H9 (cell line): ENCODE measurements at regions not wholly inside any gene's neighbourhood (a gene's known extent, or its start where the extent isn't known, plus 50 kb on each side); places are given as distances from the start of the nearest gene placed in this dataset.

Experiments used
- DNase-seq: peaks from one replicate; pipeline ENCODE4 v3.0.0-alpha.2; 2017
- H2AFZ ChIP-seq: one replicate; pipeline ENCODE4 v1.6.1; 2013; ENCODE audit warnings: mild to moderate bottlenecking, low read length, control low read depth, moderate library complexity
- H2AK5ac ChIP-seq: 2 replicates; pipeline ENCODE4 v1.6.1; 2013; ENCODE audit warnings: low read length, control low read depth, mixed read lengths; ENCODE audit not compliant: insufficient read length
- H2BK120ac ChIP-seq: one replicate; pipeline ENCODE4 v1.6.1; 2013; ENCODE audit warnings: low read depth, mild to moderate bottlenecking, low read length, control low read depth, inconsistent platforms; ENCODE audit not compliant: poor library complexity, severe bottlenecking
- H2BK12ac ChIP-seq: 2 replicates; pipeline ENCODE4 v1.6.1; 2013; ENCODE audit warnings: low read length, control low read depth, mixed read lengths, low read depth; ENCODE audit not compliant: insufficient read length
- H2BK15ac ChIP-seq: 2 replicates; pipeline ENCODE4 v1.6.1; 2013; ENCODE audit warnings: low read depth, low read length, control low read depth
- H2BK20ac ChIP-seq: one replicate; pipeline ENCODE4 v1.6.1; 2013; ENCODE audit warnings: low read depth, mild to moderate bottlenecking, low read length, control low read depth, inconsistent platforms; ENCODE audit not compliant: poor library complexity, severe bottlenecking
- H2BK5ac ChIP-seq: 2 replicates; pipeline ENCODE4 v1.6.1; 2013; ENCODE audit warnings: low read length, control low read depth, mixed read lengths; ENCODE audit not compliant: insufficient read length
- H3K14ac ChIP-seq: 2 replicates; pipeline ENCODE4 v1.6.1; 2013; ENCODE audit warnings: low read length, control low read depth; ENCODE audit not compliant: insufficient read depth
- H3K18ac ChIP-seq: 2 replicates; pipeline ENCODE4 v1.6.1; 2013; ENCODE audit warnings: low read depth, mild to moderate bottlenecking, mixed read lengths, low read length, control low read depth; ENCODE audit not compliant: insufficient read length
- H3K23ac ChIP-seq: 2 replicates; pipeline ENCODE4 v1.6.1; 2013; ENCODE audit warnings: low read length, control low read depth, mixed read lengths, low read depth; ENCODE audit not compliant: insufficient read length
- H3K23me2 ChIP-seq: 2 replicates; pipeline ENCODE4 v1.6.1; 2013; ENCODE audit warnings: low read depth, mild to moderate bottlenecking, mixed read lengths, low read length, control low read depth; ENCODE audit not compliant: insufficient read length, poor library complexity, severe bottlenecking
- H3K27ac ChIP-seq: 2 replicates; pipeline ENCODE4 v1.5.1; 2013; ENCODE audit warnings: low read length, control low read depth, mixed read lengths, low read depth; ENCODE audit not compliant: insufficient read length
- H3K27me3 ChIP-seq: 2 replicates; pipeline ENCODE4 v1.6.1; 2013; ENCODE audit warnings: low read length, control low read depth, inconsistent platforms; ENCODE audit not compliant: insufficient read depth
- H3K4ac ChIP-seq: 2 replicates; pipeline ENCODE4 v1.6.1; 2013; ENCODE audit warnings: low read depth, mild to moderate bottlenecking, control low read depth, inconsistent platforms, low read length, moderate library complexity
- H3K4me1 ChIP-seq: 2 replicates; pipeline ENCODE4 v1.6.1; 2013; ENCODE audit warnings: low read length, control low read depth, inconsistent platforms; ENCODE audit not compliant: insufficient read depth
- H3K4me2 ChIP-seq: 2 replicates; pipeline ENCODE4 v1.6.1; 2013; ENCODE audit warnings: low read length, control low read depth, mixed read lengths; ENCODE audit not compliant: insufficient read length, insufficient read depth
- H3K56ac ChIP-seq: 2 replicates; pipeline ENCODE4 v1.6.1; 2013; ENCODE audit warnings: low read depth, mild to moderate bottlenecking, mixed read lengths, low read length, control low read depth; ENCODE audit not compliant: insufficient read length
- H3K79me1 ChIP-seq: 2 replicates; pipeline ENCODE4 v1.6.1; 2013; ENCODE audit warnings: low read depth, mild to moderate bottlenecking, moderate library complexity, low read length, control low read depth, inconsistent platforms; ENCODE audit not compliant: insufficient read depth, poor library complexity, severe bottlenecking
- H3K79me2 ChIP-seq: 2 replicates; pipeline ENCODE4 v1.6.1; 2013; ENCODE audit warnings: low read length, control low read depth, inconsistent platforms; ENCODE audit not compliant: insufficient read depth
- H3K9ac ChIP-seq: 2 replicates; pipeline ENCODE4 v1.6.1; 2013; ENCODE audit warnings: low read length, control low read depth, mixed read lengths; ENCODE audit not compliant: insufficient read length; ENCODE audit errors: extremely low read depth
- H3K9me3 ChIP-seq: one replicate; pipeline ENCODE4 v1.6.1; 2013; ENCODE audit warnings: low read depth, low read length, inconsistent platforms; ENCODE audit not compliant: control insufficient read depth
- H3T11ph ChIP-seq: one replicate; pipeline ENCODE4 v1.6.1; 2013; ENCODE audit warnings: mild to moderate bottlenecking, low read length, control low read depth, inconsistent platforms
- H4K20me1 ChIP-seq: one replicate; pipeline ENCODE4 v1.6.1; 2013; ENCODE audit not compliant: control insufficient read depth, insufficient read length, insufficient read depth
- H4K5ac ChIP-seq: 2 replicates; pipeline ENCODE4 v1.6.1; 2013; ENCODE audit warnings: low read depth, mild to moderate bottlenecking, mixed read lengths, low read length, control low read depth; ENCODE audit not compliant: insufficient read length
- H4K8ac ChIP-seq: replicated peaks from 2 replicates; pipeline ENCODE4 v1.6.1; 2013; ENCODE audit warnings: low read length, control low read depth, mixed read lengths, low read depth; ENCODE audit not compliant: insufficient read length
- H4K91ac ChIP-seq: 2 replicates; pipeline ENCODE4 v1.6.1; 2013; ENCODE audit warnings: low read depth, mild to moderate bottlenecking, moderate library complexity, mixed read lengths, low read length, control low read depth; ENCODE audit not compliant: insufficient read length
- H3K27ac Mint-ChIP-seq, 3 experiments: 2 replicates in 2 of 3; 3 replicates in 1 of 3; pipeline ENCODE4 v1.8.0; 2020 to 2021; ENCODE audit warnings: mixed read lengths in 3 of 3, mild to moderate bottlenecking in 1 of 3, moderate library complexity in 1 of 3
- H3K27me3 Mint-ChIP-seq: 2 replicates; pipeline ENCODE4 v1.8.0; 2021; ENCODE audit warnings: low read depth, mild to moderate bottlenecking, moderate library complexity, mixed read lengths
- H3K36me3 Mint-ChIP-seq, 3 experiments: 2 replicates in 2 of 3; 3 replicates in 1 of 3; pipeline ENCODE4 v1.8.0; 2020 to 2021; ENCODE audit warnings: low read depth in 3 of 3, mixed read lengths in 3 of 3; ENCODE audit not compliant: insufficient read depth in 1 of 3
- H3K4me1 Mint-ChIP-seq, 2 experiments: 2 replicates each; pipeline ENCODE4 v1.8.0; 2020; ENCODE audit warnings: mixed read lengths in 2 of 2
- H3K4me3 Mint-ChIP-seq, 2 experiments: 2 replicates in 1 of 2; 3 replicates in 1 of 2; pipeline ENCODE4 v1.8.0; 2020 to 2021; ENCODE audit warnings: mild to moderate bottlenecking in 2 of 2, mixed read lengths in 2 of 2, moderate library complexity in 1 of 2
- H3K9me3 Mint-ChIP-seq, 2 experiments: 2 replicates in 1 of 2; 3 replicates in 1 of 2; pipeline ENCODE4 v1.8.0; 2020; ENCODE audit warnings: mild to moderate bottlenecking in 2 of 2, mixed read lengths in 2 of 2, moderate library complexity in 1 of 2
- WGBS: extraction: QIAGEN DNeasy Blood & Tissue Kit; methylation state at CpG from one replicate; pipeline ENCODE4 v1.1.7; 2013; ENCODE audit warnings: missing lambda C conversion rate, low lambda C conversion rate, mixed read lengths; ENCODE audit not compliant: insufficient read length; ENCODE audit errors: extremely low coverage; 5-methylcytosine and 5-hydroxymethylcytosine counted together
- TF ChIP-seq, protein P1 (sequence below): fragments of 200-600 bp; sonication (generic); conservative IDR thresholded peaks from 3 replicates; pipeline ENCODE4 v1.8.0; 2021; ENCODE audit warnings: antibody characterized with exemption, mild to moderate bottlenecking

DNA sequence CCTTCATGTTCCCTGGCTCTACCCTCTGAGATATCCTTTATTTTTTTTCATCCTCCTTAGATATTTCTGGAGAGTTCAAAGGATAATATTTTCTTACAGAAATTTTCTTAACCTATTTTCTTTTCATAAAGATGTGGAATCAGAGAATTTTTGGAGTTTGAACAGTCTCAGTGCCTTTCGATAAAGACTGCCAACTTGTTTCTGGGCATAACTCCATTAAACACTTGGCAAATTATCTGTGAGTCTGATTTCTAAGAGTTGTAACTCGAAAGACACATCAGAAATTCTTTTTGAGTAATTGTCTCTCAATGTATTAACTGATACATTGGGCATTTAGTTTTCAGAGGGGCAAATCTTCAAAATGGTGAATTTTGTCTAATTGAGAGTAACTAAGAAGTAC lies 1255.6 kb downstream of the NCAM2 start:
- TF ChIP-seq, protein P1, sequence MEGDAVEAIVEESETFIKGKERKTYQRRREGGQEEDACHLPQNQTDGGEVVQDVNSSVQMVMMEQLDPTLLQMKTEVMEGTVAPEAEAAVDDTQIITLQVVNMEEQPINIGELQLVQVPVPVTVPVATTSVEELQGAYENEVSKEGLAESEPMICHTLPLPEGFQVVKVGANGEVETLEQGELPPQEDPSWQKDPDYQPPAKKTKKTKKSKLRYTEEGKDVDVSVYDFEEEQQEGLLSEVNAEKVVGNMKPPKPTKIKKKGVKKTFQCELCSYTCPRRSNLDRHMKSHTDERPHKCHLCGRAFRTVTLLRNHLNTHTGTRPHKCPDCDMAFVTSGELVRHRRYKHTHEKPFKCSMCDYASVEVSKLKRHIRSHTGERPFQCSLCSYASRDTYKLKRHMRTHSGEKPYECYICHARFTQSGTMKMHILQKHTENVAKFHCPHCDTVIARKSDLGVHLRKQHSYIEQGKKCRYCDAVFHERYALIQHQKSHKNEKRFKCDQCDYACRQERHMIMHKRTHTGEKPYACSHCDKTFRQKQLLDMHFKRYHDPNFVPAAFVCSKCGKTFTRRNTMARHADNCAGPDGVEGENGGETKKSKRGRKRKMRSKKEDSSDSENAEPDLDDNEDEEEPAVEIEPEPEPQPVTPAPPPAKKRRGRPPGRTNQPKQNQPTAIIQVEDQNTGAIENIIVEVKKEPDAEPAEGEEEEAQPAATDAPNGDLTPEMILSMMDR = no peak
- Histone ChIP-seq H3K23ac (no peak overlapping the region), H4K5ac (no peak overlapping the region), H2BK20ac (no peak overlapping the region), H3T11ph (no peak overlapping the region), H3K79me1 (no peaks in the 10 kb centered on the region), H2AK5ac (no peak overlapping the region), H3K9me3 (no peaks in the 10 kb centered on the region), H3K18ac (no peak overlapping the region), H3K23me2 (no peaks in the 10 kb centered on the region), H2BK12ac (no peak overlapping the region), H2BK120ac (no peak overlapping the region), H2BK5ac (no peak overlapping the region), H3K27me3 (no peaks in the 10 kb centered on the region), H4K20me1 (no peaks in the 10 kb centered on the region), H3K4me2 (no peak overlapping the region), H3K27ac (no peak overlapping the region), H3K56ac (no peak overlapping the region), H3K4me1 (no peaks in the 10 kb centered on the region), H4K91ac (no peak overlapping the region), H2BK15ac (no peak overlapping the region), H4K8ac (no peak overlapping the region), H2AFZ (no peak overlapping the region), H3K4ac (no peak overlapping the region), H3K79me2 (no peaks in the 10 kb centered on the region), H3K9ac (no peak overlapping the region), H3K14ac (no peak overlapping the region)
- H3K4me3 Mint-ChIP-seq = no peak overlapping the region
- H3K4me1 Mint-ChIP-seq = no peaks in the 10 kb centered on the region
- no peak for DNase-seq
- H3K27ac Mint-ChIP-seq = no peak overlapping the region
- no peaks in the 10 kb centered on the region for H3K36me3 Mint-ChIP-seq
- H3K27me3 Mint-ChIP-seq = no peaks in the 10 kb centered on the region
- WGBS = no CpG with 5 or more reads among the region's 2 CpGs
- no peaks in the 10 kb centered on the region for H3K9me3 Mint-ChIP-seq
